ENCODE measurements at regions not wholly inside any gene's neighbourhood (a gene's known extent, or its start where the extent isn't known, plus 50 kb on each side); places are given as distances from the start of the nearest gene placed in this dataset.

GRCh38 chr11:69883292-69884255 is 64.4 kb upstream of the FGF3 start:
- Histone ChIP-seq H3K27me3 (replicated peaks in 1 of 7) (peaks cover 0 to 56% (median 2%) of the 10 kb centered on the region in 7 donors), H3K4me1 (peaks cover 0 to 3% (median 1%) of the 10 kb centered on the region in 6 donors), H3K36me3 (no peaks in the 10 kb centered on the region), H3K9me3 (no peaks in the 10 kb centered on the region), H3K4me3 (no peak overlapping the region), H3K27ac (no peak overlapping the region)
- TF ChIP-seq POLR2AphosphoS5 (IDR thresholded peaks at IDR 0.05) (no peak), POLR2A (IDR thresholded peaks at IDR 0.05) (no peak), CTCF (IDR thresholded peaks at IDR 0.05 in 8 of 11, conservative IDR thresholded peaks at IDR 0.05 in 3 of 11) (no peak)
- DNase-seq, result peak; percentile 64
- intact Hi-C loops (cut with DNase I; ENCODE audit: low total_unique reads), result no loop called here
- WGBS, 5 donors, result 74 to 82% (median 81%) methylated on average over 17 to 32 of the region's 32 CpGs

- DNase-seq, result no peak
- no peaks in the 10 kb centered on the region for H3K9me3 ChIP-seq
- 85 to 93% (median 93%) methylated on average over 10 of the region's 10 CpGs for WGBS, 5 donors
- H3K4me3 ChIP-seq, result no peak overlapping the region
- H3K27ac ChIP-seq, result no peak overlapping the region
- H3K36me3 ChIP-seq, result no peaks in the 10 kb centered on the region
- H3K4me1 ChIP-seq, result peaks cover 0 to 5% (median 2%) of the 10 kb centered on the region in 6 donors
- H3K27me3 ChIP-seq (replicated peaks in 1 of 7), result peaks cover 0 to 59% (median 9%) of the 10 kb centered on the region in 7 donors
- no peak for TF ChIP-seq CTCF (IDR thresholded peaks at IDR 0.05 in 8 of 11, conservative IDR thresholded peaks at IDR 0.05 in 3 of 11)
- no peak for TF ChIP-seq POLR2A (IDR thresholded peaks at IDR 0.05)
- TF ChIP-seq POLR2AphosphoS5 (IDR thresholded peaks at IDR 0.05), result no peak
- intact Hi-C loops (cut with DNase I; ENCODE audit: low total_unique reads), result no loop called here
Measured at GRCh38 chr11:69884286-69884685, 65.1 kb upstream of the FGF3 start.

- peaks cover 0 to 62% (median 14%) of the 10 kb centered on the region in 7 donors for H3K27me3 ChIP-seq (replicated peaks in 1 of 7)
- H3K9me3 ChIP-seq, result no peaks in the 10 kb centered on the region
- intact Hi-C loops (cut with DNase I; ENCODE audit: low total_unique reads), result loop anchor here (5.0 kb wide), 1 partner anchor 197 kb away; no protein-coding TSS in a partner anchor
- DNase-seq, result no peak
- H3K27ac ChIP-seq, result no peak overlapping the region
- 72 to 84% (median 75%) methylated on average over 7 of the region's 7 CpGs for WGBS, 5 donors
- no peaks in the 10 kb centered on the region for H3K36me3 ChIP-seq
- no peak for TF ChIP-seq POLR2A (IDR thresholded peaks at IDR 0.05)
- TF ChIP-seq POLR2AphosphoS5 (IDR thresholded peaks at IDR 0.05), result no peak
- no peak for TF ChIP-seq CTCF (IDR thresholded peaks at IDR 0.05 in 8 of 11, conservative IDR thresholded peaks at IDR 0.05 in 3 of 11)
- no peak overlapping the region for H3K4me3 ChIP-seq
- H3K4me1 ChIP-seq, result peaks cover 0 to 5% (median 2%) of the 10 kb centered on the region in 6 donors
Measured at GRCh38 chr11:69884751-69885150, 65.5 kb upstream of the FGF3 start.

GRCh38 chr11:69887330-69887729 is 68.1 kb upstream of the FGF3 start:
- no peaks in the 10 kb centered on the region for H3K9me3 ChIP-seq
- WGBS, 5 donors, result 78 to 96% (median 80%) methylated on average over 2 of the region's 2 CpGs
- H3K27me3 ChIP-seq (replicated peaks in 1 of 7), result peaks cover 0 to 64% (median 24%) of the 10 kb centered on the region in 7 donors
- peaks cover 0 to 15% (median 2%) of the 10 kb centered on the region in 6 donors for H3K4me1 ChIP-seq
- H3K36me3 ChIP-seq, result no peaks in the 10 kb centered on the region
- no peak for DNase-seq
- TF ChIP-seq CTCF (IDR thresholded peaks at IDR 0.05 in 8 of 11, conservative IDR thresholded peaks at IDR 0.05 in 3 of 11), result no peak
- TF ChIP-seq POLR2AphosphoS5 (IDR thresholded peaks at IDR 0.05), result no peak
- no peak for TF ChIP-seq POLR2A (IDR thresholded peaks at IDR 0.05)
- intact Hi-C loops (cut with DNase I; ENCODE audit: low total_unique reads), result loop anchor here (5.0 kb wide), 1 partner anchor 200 kb away; no protein-coding TSS in a partner anchor
- H3K4me3 ChIP-seq, result no peak overlapping the region
- no peak overlapping the region for H3K27ac ChIP-seq

Measured in spleen (tissue), 11 donors.